GM19372 (cell line): ENCODE measurements at regions not wholly inside any gene's neighbourhood (a gene's known extent, or its start where the extent isn't known, plus 50 kb on each side); places are given as distances from the start of the nearest gene placed in this dataset.

Experiments used
- ATAC-seq: cut with Tn5 transposase; IDR thresholded peaks from one replicate; pipeline ENCODE4 v1.9.1; 2021; ENCODE audit warnings: mild to moderate bottlenecking, low read depth, moderate library complexity; ENCODE audit not compliant: unreplicated experiment

DNA sequence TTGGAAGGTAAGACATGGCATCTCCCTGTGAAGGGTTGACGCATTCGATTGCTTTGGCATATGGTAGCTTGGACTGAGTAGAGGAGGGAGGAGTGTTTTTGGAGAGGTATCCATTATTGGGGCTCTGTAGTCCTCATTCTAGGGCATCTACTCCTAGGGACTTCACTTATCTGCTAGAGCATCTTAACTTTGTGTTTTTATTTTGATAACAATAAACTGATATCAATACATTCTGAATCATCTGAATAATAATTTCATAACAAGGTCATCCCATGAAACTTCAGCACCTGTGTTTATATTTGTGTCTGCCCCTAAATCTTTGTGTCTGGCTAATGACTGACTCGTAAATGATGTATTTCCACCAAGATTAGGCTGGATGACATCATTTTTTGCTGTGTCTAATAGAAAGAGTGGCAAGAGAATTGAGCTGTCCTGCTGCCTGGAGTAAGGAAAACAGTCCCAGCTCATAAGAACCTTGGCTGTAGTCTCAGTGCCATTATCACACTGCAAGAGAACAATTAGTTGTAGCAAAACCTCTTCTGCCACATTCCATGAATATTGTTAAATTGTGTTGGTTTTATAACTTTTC, 288.5 kb downstream of the PRL start:
- no peak for ATAC-seq

DNA sequence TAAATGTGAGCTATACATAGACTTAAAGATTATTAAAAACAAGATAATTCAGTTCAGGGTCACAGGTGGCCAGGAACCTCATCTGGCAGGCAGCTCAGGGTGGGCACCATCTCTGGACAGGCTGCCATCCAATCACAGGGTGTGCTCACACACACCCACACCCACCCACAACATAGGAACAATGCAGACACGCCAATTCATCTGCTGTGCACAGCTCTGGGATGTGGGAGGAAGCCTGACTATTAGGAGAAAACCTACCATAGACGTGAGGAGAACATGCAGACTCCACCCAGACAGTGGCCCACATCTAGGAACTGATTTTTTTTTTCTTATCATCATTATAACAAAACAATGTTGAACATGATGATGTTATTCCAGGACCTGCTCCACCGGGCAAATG, 286.7 kb downstream of the PRL start:
- ATAC-seq: no peak

DNA sequence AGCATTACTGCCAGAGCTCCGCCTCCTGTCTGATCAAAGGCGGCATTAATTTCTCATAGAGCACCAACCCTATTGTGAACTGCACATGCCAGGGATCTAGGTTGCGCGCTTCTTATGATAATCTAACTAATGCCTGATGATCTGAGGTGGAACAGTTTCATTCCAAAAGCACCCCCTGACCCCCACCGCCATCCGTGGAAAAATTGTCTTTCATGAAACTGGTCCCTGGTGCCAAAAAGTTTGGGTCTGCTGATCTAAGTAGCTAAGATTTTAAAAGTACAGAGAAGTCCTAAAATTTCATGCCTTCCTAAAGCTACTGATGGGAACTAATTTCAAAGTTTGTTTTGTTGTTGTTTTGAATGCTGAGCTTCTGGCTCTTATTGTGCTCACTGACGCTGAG, 281.6 kb downstream of the PRL start:
- no peak for ATAC-seq

DNA sequence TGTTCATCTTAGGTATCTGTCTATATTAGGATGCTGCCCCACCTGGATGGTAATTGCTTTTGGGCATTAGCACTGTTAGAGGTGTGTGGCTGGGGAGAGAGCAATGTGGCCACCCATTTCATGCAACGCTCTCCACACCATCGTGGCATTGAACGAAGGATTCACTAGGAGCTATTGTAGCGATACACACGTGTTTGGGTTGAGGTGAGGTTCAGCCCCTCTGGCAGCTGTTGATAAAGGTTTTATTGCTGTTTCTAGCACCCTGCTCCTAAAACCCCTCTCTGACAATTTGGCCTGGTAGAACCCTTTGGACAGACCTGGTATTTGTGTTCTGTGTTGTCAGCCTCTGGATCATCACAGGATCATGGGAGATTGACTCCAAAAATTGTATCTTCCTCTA, 280.9 kb downstream of the PRL start:
- no peak for ATAC-seq

DNA sequence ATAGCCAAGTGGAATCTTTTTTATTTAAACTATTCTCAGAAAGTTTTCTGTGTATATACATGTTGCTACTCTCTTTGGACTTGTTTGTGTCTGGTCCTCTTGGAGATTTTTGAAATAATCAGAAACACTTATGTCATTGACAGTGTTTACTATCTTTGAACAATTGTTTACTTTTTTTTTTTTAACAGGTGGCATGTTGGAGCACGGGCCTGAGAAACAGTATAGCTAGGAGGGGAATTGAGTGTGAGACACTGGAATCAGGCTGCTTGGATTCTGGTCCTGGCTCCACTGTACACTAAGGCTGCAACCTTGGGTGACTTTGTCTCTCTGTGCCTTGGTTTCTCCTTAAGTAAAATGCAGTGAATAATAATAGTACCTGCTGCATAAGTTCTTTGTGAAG, 279.6 kb downstream of the PRL start:
- no peak for ATAC-seq

DNA sequence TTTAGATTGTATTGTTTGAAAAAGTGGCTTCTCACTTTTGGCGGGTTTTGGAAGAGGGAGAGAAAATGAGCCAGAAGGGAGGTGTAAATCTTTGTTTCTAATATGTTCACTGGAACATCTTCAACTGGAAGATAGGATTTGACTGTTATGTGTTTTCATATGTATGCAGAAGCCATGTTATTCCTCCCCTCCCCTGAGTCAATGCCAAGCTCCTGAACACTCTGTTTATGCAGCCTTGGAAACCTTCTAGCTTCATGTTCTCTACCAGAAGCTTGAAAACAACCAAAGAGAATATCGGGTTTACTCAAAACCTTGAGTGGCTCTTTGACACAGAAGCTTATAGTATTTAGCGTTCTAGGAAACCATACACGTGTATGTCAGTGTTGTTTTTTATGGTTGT, 279.1 kb downstream of the PRL start:
- ATAC-seq: no peak

DNA sequence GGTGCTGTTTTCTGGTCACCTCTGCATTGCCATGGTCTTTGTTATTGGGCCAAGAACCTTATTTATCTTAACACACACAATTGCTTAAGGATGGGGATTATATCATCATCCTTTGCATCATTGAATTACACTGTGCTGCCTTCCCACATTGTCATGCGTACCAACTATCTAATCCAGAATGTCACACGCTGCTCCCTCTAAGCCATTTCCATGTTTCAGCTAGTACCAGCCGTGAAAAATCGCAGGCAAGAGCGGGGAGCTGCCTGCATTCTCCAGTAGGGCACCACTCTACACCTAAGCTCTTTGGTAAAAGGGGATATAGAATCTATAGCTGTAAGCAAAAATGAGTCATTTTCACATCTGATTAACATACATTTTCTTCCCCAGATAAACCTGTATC, 277.0 kb downstream of the PRL start:
- ATAC-seq: no peak

DNA sequence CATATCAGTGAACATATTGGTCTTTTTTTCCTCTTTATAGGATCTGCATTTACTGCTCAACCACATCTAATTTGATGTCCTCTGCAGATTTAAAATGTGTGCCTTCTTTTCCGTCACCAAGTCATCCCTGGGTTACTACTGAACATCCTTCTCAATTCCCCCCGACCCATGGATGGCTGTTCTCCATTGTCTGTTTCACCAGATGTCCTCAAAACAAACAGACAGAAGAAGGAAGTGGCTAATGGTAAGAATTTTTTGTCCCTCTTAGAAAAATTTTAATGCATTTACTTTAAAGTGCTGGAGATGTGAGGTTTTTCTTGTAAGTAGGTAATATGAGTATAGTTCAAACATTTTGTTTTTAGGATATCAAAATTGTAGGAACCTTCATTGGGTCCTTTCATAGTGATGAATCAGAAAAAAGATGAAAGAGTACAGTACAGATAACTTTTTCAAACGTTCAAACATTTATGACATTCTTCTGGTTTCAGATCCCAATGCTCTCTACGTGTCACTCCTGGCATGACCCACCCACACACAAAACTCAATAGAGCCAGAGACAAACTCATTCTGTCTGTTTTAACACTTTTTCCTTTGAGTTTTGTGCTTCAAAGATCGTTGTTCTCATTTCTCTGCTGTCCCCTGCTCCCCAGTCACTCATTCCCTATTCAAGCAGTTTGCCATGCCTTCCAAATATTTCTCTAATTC, 276.4 kb downstream of the PRL start:
- no peak for ATAC-seq

DNA sequence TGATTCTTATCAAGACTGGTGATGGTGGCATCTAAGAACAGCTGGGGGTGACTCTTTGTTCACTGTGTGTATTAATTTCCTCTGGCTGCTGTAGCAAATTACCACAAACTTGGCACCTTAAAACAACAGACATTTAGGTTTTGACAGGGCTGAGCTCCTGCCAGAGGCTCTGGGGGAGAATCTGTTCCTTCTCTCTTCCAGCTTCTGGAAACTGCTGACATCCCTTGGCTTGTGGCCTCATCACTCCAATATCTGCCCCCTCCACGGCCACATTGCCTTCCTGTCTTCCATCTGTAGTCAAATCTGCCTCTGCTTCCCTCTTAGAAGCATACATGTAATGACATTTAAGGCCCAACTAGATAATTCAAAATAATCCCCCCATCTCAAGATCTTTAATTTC, 274.9 kb downstream of the PRL start:
- ATAC-seq: no peak

DNA sequence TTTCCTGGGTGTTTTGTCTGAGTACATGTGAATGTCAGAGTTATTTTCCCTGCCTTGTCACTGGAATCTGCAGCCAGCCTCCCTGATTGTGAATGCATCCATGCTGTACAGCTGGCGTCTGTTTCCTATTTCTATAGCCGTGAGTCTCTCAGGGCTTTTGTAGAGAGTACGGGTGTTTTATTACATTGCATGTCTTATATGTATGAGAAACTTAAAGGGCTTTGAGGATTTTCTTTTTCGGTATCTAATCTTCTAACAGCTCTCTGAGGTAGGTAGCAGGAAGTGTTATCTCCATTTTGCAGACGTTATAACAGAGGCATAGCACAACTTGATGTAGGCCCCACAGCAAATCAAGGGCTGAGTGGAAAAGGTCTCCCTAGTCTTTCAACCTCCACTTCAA, 272.9 kb downstream of the PRL start:
- ATAC-seq: no peak

DNA sequence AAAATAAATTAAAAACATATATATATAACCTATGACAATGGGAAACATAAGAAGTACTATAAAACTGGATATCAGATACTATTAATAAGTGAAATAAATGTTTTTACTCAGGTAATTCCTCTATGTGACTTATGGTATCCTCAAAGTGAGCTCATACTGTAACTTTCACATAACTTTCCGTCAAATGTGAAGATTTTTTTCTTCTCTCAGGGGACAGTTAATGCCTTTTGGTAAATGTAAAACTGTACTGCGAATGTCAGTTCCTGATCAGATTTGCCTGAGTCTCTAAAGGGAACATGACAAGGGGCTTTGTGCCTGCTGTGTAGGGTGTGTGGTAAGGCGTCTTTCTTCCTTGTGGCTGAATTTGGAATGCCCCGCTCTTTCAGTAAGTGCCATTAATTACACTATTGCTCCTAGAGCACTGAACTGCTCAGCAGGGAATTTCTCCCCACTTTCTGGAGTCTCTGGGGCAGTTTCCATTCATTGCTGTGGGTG, 271.8 kb downstream of the PRL start:
- ATAC-seq: peak; percentile 29

DNA sequence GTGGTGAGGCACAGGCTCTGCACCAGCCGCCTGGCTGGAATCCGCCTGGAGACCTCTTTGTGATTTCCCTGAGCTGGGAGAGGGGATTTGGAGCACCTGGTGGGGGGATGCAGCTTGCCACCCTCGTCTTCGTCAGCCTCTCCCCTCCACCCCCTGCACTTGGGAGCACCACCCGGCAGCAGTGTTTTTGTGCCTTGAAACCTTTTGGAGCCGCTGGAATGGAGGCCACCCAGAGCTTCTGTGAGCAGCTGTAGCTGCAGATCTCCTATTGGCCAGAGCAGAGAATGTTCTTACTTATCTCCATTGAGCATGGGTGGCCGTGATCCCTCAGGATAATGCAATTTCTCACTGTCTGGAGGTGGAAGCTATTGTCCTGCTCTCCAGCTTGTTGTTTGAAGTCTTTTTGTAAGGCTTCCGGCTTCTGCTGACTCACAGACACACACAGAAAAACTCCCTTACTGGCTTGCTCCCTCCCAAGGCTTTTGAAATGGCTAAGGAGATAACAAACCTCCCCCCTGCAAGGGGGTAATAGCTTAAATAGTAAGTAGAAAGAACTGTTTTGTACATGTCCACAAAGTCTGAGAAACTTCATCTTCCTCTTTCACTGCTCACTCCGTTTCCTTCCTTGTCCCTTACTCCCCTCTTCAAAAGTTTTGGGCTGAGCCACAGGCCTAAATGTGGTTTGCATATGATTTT, 271.2 kb downstream of the PRL start:
- ATAC-seq: peak; percentile 50

DNA sequence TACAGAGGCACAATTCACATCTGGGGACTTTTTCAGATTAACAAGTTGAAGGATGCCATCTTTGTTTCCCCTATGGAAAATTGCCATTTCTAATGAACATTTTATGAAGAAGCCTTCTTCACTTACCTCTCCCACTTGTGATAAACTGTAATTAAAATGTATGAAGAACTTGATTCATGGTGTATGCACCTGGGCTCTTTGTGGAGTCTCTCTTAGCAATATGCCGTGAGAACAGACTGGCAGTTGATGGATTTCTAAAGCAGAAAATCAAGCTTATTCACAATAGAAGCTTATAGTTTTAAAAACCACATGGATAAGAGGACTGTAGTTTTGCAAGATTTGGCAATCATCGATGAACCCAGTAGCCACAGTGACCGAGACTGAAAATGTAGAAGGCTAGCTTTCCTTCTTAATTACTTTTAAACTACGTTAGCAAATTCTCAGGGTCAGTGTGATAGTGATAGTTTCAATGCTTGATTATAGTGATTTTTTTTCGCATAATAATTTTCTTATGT, 270.6 kb downstream of the PRL start:
- ATAC-seq: peak; percentile 6

DNA sequence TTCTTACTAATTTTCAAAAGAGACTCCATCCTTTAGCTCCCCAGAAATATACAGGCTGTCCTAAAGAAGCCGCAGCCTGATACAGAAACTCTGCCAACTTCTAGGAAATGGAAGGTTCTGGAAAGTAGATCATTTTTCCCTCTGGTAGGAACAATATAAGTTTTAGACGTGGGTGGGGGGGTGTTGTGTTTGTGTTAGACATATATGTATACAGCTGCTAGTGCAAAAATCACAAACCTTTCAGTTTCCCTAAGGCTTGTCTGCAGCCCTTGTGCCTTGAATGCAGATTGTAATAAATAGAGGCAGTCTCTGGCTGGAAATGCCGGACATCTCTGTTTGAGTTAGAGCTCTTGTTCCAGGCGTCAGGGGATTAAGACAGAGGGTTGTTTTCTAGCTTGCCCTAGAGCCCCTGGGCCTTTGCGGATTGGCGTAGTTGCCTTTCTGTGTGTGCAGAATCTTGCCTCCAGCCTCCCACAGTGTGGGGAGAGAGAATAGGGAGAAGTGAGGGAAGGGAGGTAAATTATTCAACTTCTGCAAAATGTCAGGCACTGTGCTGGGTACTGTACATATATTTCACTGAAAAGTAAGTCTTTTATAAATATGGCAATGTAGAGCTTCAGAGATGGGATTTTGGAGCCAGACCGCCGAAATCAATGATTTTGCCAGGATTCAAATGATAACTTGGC, 269.7 kb downstream of the PRL start:
- ATAC-seq: no peak

DNA sequence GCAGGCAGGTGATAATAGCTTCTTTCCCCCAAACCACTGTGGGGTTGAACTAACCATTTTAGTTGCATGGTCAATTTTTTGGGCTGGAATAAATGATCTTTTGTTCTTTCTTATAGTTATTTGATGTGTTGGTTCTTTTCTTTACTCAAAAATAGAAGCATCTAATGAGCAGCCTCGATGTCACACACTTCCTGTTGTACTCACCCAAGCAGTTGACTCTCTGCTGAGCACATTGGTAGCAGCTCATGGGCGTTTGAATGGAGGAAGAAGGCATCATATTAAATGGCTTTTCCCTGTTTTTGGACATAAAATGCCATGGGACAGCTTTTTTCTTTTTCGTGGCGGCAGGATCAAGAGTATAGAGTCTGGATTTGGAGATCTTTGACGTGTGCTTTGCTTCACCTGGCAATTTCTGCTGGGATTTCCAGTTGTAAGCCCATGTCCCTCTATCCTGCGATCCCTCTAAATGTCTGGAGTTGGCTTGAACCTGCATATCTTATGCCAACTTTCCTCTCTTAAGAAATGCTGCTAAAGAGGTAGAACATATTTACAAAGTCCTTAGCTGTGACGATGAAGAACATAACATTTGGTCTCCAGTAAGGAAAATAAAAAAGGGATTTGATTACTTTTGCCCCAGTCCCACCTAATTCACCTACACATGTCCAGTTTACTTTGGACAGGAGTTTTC, 268.3 kb downstream of the PRL start:
- no peak for ATAC-seq

DNA sequence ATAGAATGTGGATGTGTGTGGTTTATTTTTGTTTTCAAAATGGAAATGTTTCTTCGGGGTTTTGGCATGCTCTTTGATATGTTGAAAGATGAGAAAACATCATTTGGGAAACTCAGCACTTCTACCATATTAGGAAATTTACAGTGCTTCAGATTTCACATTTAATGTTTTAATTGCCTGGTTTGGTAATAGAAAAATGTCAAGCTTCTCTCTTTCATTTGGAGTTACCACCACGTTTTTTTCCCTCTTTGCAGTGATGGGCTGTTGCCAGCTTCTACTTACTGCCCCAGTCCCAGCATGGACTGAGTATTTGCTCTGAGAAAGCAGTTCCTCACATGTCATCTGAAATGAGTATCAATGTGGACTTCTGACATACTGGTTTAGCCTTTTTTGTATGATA, 267.7 kb downstream of the PRL start:
- ATAC-seq: no peak

DNA sequence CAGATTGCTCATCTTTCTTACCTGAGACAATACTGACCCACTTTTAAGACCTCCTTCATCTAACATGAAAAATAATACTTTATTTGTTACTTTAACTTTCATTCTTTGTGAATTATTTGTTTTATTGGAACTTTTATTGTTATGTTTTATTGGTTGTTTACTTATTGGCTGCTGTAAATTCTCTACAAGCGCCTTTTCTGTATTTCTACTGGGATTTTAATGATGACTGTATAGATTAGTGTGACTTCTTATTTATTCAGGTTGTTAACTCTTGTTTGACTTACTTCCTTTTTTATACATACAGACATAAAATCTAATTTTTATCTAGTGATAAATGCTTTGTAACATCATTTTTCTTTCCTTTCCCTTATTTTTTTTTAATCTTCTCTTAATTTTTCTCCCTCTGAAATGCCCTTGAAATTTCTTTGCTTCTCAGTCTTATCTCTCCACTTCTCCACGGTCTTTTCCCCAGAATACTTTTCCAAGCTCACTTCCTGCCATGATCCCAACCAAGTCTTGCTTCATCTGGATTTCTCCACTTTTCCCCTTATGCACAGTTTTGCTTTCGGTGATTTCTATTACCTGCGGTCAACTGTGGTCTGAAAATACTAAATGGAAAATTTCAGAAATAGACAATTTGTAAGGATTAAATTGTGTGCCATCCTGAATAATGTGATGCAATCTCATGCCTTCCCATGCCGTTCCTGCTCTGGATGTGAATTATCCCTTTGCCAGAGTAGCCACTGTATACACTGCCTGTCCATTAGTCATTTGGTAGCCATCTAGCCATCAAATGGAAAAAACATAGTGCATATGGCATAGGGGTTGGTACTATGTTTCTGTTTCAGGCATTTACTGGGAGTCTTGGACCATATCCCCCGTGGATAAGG, 265.9 kb downstream of the PRL start:
- no peak for ATAC-seq

DNA sequence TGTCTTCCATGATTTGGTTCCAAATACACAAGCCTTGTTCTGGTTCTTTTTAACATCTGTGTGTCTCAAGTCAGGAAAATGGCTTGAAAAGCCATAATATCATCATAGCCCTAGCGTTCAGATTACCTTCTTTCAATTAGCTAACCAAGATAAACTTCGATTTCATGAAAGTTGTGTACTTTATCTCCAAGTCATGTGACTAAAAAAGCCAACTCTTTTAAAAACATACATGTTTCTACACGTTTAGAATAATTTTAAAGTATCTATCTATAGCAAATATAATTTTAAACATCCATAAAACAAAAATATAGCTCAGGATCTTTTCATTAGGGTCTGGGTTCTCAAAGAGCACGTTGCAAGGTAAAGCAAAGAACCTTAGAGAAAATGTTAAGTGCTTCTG, 261.1 kb downstream of the PRL start:
- ATAC-seq: no peak

DNA sequence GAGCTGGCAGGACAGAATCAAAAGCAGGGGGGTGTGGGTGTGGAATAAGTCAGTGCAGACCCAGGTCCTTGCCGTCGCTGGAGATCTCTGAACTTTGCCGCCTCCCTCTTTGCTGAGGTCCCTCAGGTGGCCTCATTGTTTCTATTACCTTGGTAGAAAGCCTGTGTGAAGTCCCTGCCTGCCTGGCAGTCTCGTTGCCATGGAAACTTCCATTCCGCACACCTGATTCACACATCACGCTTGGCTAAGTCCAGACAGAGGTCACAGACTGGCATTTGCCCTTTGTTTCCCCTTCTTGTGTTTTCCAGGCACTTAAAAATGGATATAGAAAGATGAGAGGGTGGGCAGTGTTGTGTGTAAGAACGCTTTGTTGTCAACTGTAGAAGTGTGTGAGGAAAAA, 260.6 kb downstream of the PRL start:
- no peak for ATAC-seq

DNA sequence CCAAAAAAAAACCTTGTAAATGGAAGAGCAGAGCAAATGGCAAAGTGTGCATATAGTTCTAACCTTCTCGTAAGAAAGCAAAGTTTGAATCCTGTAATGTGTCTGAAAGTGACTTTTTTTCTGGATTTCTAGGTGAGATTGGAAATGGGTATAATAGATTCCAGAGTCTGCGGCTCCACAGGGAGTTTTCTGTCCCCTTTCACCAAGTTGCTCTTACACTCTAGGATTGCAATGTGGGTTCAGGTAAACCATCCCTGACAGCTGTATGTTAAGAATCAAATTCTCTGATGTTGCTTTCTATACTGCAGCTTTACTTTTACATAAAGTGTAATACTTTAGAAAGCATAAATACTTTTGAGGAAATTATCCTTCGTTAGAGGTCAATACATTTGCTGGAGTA, 260.1 kb downstream of the PRL start:
- ATAC-seq: no peak
